Germinal center (tissue), 1 donor: ENCODE measurements at regions not wholly inside any gene's neighbourhood (a gene's known extent, or its start where the extent isn't known, plus 50 kb on each side); places are given as distances from the start of the nearest gene placed in this dataset.

ENCODE experiments used
- DNase-seq: peaks from one replicate; pipeline ENCODE4 v3.0.0; 2012; ENCODE audit warnings: mixed read lengths, low spot score

DNA sequence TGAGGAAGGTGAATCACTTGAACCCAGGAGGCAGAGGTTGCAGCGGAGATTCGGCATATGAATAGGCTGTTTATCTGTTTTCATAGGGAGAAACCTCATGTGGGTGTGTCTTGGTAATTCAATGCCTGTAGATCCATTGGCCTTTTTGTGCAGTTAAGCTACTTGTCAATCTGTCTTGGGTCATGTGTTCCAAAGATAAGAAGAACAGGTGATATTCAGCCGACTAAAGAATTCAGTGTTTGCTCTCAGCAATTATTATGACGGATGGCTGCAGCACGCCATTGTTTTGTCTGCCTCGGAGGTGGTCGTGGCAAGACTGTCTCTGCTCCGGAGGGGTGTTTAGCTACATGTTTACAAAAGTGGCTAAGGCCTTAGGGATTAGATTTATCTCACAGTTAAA, 573.0 kb upstream of the PCDH9 start:
- DNase-seq: no peak

DNA sequence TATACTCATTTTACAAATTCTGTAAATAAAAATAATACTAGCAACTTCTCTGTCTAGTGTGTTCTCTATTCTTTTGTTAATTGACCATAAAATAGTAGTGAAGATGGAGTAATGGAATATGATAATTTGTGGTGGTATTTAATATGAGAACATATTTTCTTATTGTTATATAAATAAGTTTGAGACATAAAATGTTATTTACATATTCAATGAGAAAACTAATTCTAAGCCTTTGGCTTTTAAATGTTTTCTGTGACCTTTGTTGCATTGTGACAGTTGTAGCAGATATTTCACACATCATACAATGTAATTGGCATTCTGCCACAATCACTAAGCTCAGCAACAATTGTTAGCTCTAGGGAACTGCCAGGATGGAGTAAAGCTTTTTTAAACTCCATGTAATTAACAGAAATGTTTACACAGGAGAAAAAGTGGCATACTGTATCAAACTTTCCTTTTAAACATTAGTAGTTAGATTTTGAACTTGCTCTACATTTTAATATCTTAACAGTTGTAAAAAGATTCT, 562.1 kb upstream of the PCDH9 start:
- DNase-seq: no peak

DNA sequence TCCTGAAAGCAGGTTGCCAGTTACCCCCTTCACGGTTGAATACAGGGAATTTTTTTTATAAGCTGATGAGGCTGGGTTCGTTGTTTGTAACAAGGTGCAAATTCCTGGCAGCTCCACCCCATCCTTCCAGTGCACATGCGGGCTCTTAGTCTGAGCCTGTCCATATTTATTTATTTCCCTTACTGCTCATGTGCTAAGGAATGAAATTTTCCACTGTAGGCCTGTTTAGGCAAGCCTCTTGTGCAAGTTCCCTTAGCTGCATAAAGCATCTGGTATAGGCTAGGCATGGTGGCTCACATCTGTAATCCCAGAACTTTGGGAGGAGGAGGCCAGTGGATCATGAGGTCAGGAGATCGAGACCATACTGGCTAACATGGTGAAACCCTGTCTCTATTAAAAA, 560.9 kb upstream of the PCDH9 start:
- DNase-seq: no peak

DNA sequence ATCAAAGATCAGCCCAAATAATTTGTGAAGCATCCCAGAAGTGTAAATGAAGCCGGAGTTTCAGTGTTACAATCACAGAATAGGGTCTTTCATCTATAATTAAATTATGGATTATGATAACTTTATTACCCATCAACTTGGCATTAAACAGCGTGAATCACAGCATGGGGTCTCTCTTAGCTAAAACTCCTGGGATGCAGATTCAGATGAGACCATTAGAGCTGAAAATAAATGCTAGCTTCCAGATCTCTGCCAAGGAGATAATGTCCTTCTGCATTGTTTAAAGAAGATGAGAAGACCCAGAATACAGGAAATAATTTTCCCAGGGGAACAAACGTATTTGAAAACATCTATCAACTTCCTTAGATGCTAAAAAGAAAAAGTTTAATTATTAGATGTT, 546.0 kb upstream of the PCDH9 start:
- DNase-seq: no peak

DNA sequence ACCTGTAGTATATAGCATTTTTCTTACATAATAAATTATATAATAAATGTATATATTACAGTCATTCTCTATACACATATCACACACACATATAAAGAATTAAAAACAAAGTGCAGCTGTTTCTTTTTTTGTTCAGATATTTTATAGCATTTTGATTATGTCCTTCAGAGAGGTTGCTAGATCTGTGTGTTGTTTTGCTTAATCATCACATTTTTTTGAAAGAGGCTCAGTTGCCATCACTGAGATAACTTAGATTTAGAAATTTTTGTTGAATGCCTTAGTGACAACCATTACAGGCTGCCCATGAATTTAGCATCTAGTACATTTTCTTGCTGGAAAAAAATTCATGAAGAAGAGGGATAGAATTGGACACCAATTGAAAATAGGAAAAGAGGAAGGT, 545.2 kb upstream of the PCDH9 start:
- no peak for DNase-seq

DNA sequence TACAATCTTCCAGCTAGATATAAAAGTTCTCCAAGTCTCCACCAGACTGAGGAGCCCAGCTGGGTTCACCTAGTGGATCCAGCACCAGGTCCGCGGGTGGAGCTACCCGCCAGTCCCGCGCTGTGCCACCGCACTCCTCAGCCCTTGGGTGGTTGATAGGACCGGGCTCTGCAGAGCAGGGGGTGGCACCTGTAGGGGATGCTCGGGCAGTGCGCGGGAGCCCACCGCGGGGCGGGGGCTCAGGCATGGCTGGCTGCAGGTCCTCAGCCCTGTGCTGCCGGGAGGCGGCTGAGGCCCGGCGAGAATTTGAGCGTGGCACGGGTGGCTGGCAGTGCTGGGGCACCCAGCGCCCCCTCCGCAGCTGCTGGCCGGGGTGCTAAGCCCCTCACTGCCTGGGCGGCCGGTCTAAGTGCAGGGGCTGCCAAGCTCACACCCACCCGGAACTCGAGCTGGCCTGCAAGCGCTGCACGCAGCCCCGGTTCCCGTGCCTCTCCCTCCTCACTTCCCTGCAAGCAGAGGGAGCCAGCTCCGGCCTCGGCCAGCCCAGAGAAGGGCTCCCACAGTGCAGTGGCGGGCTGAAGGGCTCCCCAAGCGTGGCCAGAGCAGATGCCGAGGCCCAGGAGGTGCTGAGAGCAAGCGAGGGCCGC, 542.8 kb upstream of the PCDH9 start:
- DNase-seq: no peak

DNA sequence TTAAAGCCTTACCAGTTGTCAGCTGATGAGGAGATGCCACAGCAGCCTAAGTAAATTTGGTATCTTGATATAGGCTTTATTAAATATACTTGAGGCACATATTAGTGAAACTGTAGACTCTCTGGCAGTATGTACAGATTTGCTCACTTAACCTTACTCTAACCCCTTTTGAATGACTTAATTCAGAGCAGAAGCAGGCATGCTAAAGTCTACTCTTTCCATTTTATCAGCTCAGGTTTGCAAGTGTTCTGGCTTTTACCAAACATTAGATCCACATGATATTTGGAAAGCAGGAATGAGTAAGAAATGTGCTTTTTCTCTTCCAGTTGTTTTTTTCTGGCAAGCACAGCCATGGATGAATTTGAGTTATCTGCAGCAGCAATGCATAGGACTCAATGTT, 541.0 kb upstream of the PCDH9 start:
- no peak for DNase-seq

DNA sequence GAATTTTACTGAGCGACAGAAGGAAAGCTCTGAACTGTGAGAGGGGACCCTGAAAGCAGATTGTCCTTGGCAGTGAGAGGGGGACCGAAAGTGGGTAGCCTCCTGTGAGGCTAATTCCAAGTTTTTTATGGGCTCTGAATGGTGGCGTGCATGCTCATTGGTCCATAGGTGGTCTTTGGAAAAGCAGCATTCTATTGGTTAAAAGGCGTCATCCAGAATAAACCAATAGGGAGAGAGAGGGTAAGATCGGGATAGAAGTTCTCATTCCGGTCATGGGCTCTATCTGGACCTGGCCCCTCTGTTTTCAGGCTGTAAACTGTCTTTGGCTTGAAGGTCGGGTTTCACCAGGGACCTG, 539.8 kb upstream of the PCDH9 start:
- no peak for DNase-seq

DNA sequence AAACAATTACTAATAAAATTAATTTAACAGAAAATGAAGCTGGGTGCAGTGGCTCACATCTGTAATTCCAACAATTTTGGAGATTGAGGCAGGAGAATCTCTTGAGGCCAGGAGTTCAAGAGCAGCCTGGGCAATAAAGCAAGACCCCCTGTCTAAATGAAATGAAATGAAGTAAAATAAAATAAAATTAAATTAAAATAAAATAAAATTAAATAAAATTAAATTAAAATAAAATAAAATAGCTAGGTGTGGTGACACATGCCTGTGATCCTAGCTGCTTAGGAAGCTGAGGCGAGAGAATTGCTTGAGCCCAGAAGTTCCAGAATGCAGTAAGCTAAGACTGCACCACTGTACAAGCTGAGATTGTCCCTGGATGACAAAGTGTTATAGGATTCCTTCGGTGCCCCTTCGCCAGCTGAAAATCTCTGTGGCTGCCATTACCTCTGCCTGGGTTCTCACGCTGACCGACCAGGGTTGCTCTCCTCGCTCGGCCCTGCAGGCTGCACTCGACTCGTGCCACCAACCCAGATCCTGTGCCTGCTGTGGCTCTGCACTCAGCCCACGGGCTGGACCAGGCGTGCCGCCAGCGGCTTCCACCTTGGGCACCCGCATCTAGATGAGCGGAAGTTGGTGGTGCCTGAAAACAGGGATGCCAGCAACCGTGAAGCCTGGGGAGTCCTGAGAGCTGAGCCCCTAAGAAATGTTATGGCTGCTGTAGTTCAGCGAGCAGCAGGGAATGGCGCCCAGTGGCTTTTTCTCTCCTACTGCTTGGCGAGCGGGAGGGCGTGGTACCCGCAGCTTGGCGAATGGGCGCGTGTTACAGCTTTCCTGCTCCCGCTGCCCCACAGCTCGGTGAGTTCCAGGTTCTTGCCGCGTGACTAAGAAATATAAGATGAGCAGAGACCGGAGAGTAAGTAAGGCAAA, 539.2 kb upstream of the PCDH9 start:
- no peak for DNase-seq

DNA sequence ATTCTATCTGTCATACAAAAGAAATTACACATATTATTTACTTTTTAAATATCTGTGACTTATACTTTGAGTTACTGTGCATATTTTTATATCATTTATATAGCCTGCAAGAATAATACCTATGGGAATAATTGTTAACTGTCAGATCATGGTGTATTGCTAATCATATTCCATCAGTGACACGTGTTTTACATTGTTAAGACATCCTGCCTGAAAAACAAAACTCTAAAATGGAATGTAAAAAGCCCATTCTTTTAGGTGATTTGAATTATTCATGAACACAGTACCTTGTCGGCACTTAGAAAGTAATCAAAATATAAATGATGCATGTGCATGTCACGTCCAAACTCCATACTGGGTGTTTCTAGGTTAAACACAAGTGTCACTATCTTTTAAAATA, 533.8 kb upstream of the PCDH9 start:
- no peak for DNase-seq

DNA sequence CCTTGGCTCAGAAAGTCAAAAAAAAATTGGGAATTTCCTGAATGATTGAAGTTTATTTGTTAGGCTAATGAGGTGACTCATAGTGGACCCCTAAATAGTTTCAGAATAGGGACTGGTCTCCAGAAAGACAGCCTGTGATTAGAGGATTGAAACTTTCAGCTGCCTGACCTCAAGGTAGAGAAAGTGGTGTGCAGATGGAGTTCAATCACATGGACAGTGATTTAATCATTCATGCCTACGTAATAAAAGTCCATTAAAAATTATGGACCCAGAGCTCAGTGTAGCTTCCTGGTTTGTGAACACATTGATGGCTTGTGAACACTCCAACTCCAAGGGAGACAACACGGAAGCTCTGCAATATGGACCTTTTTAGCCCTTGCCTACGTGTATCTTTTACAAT, 533.2 kb upstream of the PCDH9 start:
- no peak for DNase-seq

DNA sequence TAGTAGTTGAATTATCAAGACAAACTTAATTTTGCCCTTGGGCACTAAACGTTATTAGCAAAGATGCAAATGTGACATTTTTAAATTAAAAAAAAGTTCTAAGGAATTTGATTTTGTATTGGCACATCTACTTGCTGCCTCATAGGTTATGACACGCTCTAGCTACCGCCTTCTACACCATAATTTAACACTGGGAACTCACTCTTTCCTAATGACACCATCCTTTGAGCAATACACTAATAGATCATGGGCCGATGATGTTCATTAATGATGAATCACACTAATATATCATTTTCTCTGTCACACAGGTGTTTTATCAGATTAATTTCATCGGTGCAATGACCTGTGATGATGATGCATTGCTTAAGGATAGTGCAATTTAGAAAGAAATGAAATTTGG, 528.8 kb upstream of the PCDH9 start:
- no peak for DNase-seq

DNA sequence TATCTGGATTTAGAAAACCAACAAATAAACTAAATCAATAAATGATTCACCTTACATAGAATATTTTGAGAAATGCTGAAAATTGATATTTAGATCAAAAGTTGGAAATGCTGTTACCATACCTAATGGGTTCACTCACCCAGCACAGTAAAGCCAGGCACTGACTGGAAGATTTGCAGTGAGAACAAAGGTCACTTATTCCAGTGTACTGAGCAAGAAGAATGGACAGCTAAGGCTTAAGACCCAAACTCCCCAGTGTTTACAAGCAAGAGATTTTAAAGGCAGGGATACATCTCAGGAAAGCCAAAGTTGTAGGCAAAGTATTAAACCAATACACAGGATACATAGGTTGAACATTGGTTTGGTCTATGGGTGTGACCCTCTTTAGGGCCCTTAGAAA, 523.9 kb upstream of the PCDH9 start:
- no peak for DNase-seq

DNA sequence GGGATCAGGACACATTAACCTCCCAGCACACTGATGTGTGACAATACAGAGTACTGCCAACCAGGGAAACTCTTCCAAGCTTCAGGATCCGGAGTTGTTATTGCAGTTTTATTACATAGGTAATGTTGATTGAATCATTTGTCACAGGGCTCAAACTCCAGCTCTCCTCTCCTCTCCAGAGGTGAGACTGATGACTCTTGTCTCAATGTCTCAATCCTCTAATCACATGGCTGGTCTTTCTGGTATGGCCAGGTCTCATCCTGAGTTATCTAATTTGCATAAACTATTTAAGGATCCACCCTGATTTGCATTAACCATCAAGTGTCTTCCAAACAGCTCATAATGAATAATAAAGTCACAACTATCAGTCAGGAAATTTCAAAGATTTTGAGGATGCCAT, 522.6 kb upstream of the PCDH9 start:
- DNase-seq: no peak

DNA sequence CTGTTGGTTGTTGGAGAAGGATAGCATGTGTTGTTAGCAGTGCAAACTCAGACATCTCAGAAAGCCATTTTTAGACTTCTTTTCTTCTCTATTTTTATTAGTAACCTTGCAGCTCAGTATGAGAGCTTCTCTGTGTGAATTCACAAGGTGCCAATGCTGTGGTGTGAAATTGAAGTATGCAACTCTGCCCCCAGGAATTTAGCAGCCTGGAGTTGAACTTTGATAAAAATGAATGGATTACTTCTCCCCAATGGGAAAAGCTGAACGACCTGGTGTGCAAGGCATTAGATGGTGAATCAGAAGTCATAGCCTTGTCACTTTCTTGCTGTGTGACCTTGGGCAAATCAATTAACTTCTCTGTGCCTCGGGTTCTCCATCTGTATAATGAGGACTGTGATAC, 512.3 kb upstream of the PCDH9 start:
- no peak for DNase-seq

DNA sequence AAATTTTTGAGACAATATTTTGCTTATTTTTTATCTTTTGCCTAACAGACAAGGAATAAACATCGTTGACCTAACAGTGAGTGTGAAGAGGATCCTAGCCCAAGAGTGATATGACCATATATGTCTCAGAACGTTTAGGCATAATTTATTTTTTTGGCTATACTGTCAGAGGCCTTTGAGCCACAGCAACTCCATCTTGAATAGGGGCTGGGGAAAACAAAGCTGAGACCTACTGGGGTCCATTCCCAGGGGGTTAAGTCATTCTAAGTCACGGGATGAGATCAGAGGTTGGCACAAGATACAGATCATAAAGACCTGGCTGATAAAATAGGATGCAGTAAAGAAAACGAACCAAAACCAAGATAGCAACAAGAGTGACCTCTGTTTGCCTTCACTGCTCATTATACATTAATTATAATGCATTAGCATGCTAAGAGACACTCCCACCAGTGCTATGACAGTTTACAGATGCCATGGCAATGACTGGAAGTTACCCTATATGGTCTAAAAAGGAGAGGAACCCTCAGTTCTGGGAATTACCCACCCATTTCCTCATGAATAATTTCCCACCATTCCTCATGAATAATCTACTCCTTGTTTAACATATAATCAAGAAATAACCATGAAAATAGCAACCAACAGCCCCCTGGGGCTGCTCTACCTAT, 510.9 kb upstream of the PCDH9 start:
- DNase-seq: no peak

DNA sequence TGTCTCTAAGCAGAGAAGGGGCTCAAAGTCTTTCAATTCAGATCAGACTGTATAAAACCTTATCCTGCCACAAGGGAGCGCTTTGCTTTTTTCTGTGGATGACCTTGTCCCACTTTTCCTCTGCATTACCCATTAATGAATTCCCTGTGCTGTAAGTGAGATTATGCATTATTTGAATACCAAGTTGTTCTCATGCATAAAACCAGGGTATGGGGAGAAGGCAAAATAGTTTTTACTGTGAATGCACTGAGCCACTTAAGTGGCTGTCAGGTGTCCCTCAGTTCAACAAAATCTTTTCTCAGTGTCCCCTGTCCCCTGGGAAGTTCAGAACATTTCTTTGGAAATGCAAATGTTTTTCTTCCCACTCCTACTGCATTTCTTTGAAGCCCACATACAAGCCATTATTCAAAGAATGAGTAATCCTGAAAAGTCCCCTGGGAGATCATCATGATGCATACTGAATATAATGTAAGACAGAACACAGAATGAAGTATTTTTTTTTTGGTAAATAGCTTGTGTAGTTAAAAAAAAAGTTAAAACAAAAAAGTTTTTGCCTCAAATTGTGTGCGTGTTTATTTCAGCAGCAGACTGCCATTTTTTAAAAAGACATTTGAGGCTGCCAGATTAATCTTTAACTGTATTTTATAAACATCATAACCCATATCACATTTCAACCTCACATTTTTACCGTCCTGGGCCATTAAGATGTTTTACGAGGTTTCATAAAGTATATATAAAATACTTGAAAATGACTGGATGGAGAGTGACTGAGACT, 506.7 kb upstream of the PCDH9 start:
- no peak for DNase-seq

DNA sequence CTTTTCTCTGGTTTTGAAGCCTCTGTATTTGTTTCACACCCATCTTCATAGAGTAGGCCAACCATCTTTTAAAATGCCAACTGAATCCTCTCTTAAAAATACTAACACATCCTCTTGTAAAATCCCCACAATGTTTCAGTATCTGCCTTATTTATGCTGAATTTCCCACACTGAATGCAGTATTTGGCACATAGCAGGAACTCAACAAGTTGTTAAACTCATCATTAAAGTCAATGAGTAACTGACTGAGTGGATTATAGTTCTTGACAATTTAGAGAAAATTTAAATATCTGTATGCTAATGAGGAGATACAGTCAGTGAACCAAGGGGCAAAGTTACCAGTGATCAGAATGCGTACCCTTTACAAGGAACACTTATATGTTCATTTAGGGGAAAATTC, 505.5 kb upstream of the PCDH9 start:
- no peak for DNase-seq

DNA sequence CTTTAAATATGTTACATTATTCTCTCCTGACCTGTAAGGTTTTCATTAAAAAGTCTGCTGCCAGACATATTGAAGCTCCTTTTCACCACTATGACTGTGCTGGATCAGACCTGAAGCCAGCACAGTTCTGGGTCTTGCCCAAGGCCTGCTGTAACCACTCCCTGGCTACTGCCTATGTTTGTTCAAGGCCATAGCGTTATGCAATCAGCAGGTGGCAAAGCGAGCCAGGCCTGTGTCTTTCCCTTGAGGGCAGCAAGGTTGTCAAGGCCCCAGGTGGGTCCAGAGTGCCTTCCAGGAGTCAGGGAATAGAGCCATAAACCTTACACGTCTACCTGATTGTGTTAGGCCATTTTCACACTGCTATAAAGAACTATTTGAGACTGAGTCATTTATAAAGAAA, 496.8 kb upstream of the PCDH9 start:
- DNase-seq: no peak

DNA sequence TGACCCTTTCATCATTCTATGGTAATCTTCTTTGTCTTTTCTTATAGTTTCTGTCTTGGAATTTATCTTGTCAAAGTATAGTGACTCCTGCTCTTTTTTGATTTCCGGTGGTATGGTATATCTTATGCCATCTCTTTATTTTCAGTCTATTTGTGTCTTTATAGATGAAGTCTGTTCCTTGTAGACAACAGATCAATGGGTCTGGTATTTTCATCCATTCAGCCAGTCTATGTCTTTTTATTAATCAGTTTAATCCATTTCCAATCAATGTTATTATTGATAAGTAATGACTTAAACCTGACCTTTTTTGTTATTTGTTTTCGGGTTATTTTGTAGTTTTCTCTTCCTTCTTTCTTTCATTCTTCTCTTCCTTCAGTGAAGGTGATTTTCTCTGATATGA, 495.9 kb upstream of the PCDH9 start:
- no peak for DNase-seq

DNA sequence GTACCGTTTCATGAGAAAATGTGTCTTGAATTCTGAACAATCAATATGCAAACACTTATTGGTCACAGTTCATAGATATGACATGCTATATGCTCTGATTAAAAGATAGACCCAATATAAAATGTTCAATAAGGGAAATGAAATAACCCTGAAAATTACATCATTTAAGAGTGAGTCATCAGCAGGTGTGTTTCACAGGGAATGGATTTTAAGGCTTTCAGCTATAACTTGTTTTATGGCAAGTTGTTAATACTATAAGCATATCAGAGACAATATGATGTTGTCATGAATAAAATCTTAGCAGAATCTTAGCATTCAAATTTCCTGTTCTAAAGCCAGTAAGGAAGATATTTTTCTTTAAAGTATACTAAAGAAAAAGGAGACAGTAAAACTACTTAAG, 483.4 kb upstream of the PCDH9 start:
- DNase-seq: no peak

DNA sequence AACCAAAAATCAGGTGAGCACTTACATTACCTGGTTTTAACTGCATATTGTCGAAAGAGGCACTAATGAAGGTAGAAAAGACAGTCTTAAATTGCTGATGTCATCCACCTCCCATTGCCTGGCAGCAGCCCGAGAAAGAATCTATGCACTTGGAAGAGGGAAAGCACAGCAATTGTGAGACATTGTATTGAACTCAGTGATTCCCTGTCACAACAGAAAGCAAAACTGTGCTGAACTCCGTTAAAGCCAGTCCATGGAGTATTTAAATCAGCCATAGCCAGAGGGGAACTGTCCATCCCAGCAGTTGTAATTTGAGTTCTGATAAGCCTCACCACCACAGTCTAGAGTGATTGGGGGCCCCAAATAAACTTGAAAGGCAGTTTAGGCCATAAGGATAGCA, 466.6 kb upstream of the PCDH9 start:
- DNase-seq: no peak
